Stomach (tissue), 4 donors: ENCODE measurements at regions not wholly inside any gene's neighbourhood (a gene's known extent, or its start where the extent isn't known, plus 50 kb on each side); places are given as distances from the start of the nearest gene placed in this dataset.
"Not testable (repeated sequence)": the region's sequence is repeated elsewhere in the genome, so short reads cannot be mapped to it uniquely, and the experiment has no call there.

Source experiments
- POLR2A ChIP-seq, 4 donors: fragments of 450-650 bp; IDR thresholded peaks; one replicate each; pipeline ENCODE4 v1.6.1; 2016; ENCODE audit warnings: antibody characterized with exemption in 4 of 4, control low read depth in 2 of 4, mild to moderate bottlenecking in 1 of 4, moderate library complexity in 1 of 4
- POLR2AphosphoS5 ChIP-seq, 3 donors: sonication (generic); formaldehyde crosslinking; IDR thresholded peaks; one replicate each; pipeline ENCODE4 v1.6.1; 2016; ENCODE audit warnings: antibody characterized with exemption in 3 of 3
- TF ChIP-seq, protein P1 (sequence below), 7 experiments: fragments of 450-650 bp in 4 of 7; fragments of 200-600 bp in 3 of 7; sonication (generic) in 3 of 7; IDR thresholded peaks; one replicate each; pipeline ENCODE4 v1.5.1; 2016 to 2019; ENCODE audit warnings: antibody characterized with exemption in 7 of 7, control low read depth in 2 of 7, mild to moderate bottlenecking in 1 of 7

DNA sequence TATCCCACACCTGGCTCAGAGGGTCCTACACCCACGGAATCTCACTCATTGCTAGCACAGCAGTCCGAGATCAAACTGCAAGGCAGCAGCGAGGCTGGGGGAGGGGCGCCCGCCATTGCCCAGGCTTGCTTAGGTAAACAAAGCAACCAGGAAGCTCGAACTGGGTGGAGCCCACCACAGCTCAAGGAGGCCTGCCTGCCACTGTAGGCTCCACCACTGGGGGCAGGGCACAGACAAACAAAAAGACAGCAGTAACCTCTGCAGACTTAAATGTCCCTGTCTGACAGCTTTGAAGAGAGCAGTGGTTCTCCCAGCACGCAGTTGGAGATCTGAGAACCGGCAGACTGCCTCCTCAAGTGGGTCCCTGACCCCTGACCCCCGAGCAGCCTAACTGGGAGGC lies 850.7 kb downstream of the EPHA3 start:
- TF ChIP-seq, protein P1, sequence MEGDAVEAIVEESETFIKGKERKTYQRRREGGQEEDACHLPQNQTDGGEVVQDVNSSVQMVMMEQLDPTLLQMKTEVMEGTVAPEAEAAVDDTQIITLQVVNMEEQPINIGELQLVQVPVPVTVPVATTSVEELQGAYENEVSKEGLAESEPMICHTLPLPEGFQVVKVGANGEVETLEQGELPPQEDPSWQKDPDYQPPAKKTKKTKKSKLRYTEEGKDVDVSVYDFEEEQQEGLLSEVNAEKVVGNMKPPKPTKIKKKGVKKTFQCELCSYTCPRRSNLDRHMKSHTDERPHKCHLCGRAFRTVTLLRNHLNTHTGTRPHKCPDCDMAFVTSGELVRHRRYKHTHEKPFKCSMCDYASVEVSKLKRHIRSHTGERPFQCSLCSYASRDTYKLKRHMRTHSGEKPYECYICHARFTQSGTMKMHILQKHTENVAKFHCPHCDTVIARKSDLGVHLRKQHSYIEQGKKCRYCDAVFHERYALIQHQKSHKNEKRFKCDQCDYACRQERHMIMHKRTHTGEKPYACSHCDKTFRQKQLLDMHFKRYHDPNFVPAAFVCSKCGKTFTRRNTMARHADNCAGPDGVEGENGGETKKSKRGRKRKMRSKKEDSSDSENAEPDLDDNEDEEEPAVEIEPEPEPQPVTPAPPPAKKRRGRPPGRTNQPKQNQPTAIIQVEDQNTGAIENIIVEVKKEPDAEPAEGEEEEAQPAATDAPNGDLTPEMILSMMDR (IDR thresholded peaks at IDR 0.05): not testable (repeated sequence)
- not testable (repeated sequence) for TF ChIP-seq POLR2A, POLR2AphosphoS5 (IDR thresholded peaks at IDR 0.05)
